OCI-LY7 (cell line): ENCODE measurements at regions not wholly inside any gene's neighbourhood (a gene's known extent, or its start where the extent isn't known, plus 50 kb on each side); places are given as distances from the start of the nearest gene placed in this dataset.

Experiments
- BruUV-seq: library from RNA; stranded (reverse); fragments of 400-500 nt; replicated peaks from 2 replicates; lab custom pipeline; 2021; lab: Mats Ljungman, UMichigan
- CTCF ChIA-PET: fragments of 300-600 bp; sonication (Branson Sonifier 250); formaldehyde crosslinking; loops from one replicate; lab custom pipeline; 2022; ENCODE audit warnings: antibody characterized with exemption; ENCODE audit not compliant: unreplicated experiment; lab: Charles Lee
- POLR2A ChIA-PET: fragments of 300-600 bp; sonication (Branson Sonifier 250); formaldehyde crosslinking; loops from one replicate; lab custom pipeline; 2022; ENCODE audit warnings: antibody characterized with exemption; lab: Charles Lee
- DNase-seq: peaks from one replicate; pipeline ENCODE4 v3.0.0-alpha.2; 2015; ENCODE audit warnings: low spot score
- H2AFZ ChIP-seq: fragments of 200-600 bp; sonication (generic), shearing (Covaris generic); 2 replicates; pipeline ENCODE4 v1.6.1; 2014; ENCODE audit warnings: mild to moderate bottlenecking, antibody characterized with exemption, low read length, moderate library complexity
- H3K27ac ChIP-seq: fragments of 200-600 bp; sonication (generic); 2 replicates; pipeline ENCODE4 v1.5.1; 2014; ENCODE audit warnings: mixed run types, low read depth, mild to moderate bottlenecking, moderate library complexity, low read length, inconsistent platforms; ENCODE audit not compliant: poor library complexity, severe bottlenecking
- H3K36me3 ChIP-seq: fragments of 200-600 bp; sonication (generic); 2 replicates; pipeline ENCODE4 v1.6.1; 2014; ENCODE audit warnings: mild to moderate bottlenecking, antibody characterized with exemption, low read length, moderate library complexity, mixed read lengths; ENCODE audit not compliant: insufficient read depth
- H3K4me1 ChIP-seq: fragments of 200-600 bp; sonication (generic); 2 replicates; pipeline ENCODE4 v1.5.1; 2014; ENCODE audit warnings: mild to moderate bottlenecking, low read length; ENCODE audit not compliant: insufficient read depth, poor library complexity, severe bottlenecking
- H3K4me2 ChIP-seq: fragments of 200-600 bp; sonication (generic); 2 replicates; pipeline ENCODE4 v1.6.1; 2014; ENCODE audit warnings: mild to moderate bottlenecking, low read length
- H3K4me3 ChIP-seq: fragments of 200-600 bp; sonication (generic); 2 replicates; pipeline ENCODE4 v1.5.1; 2014; ENCODE audit warnings: mild to moderate bottlenecking, low read depth, low read length; ENCODE audit not compliant: poor library complexity, severe bottlenecking
- H3K79me2 ChIP-seq: fragments of 200-600 bp; sonication (generic); 2 replicates; pipeline ENCODE4 v1.6.1; 2016; ENCODE audit warnings: low read depth, mild to moderate bottlenecking, low read length, moderate library complexity, mixed read lengths; ENCODE audit not compliant: insufficient read depth
- H3K9me2 ChIP-seq: fragments of 200-600 bp; sonication (generic); 2 replicates; pipeline ENCODE4 v1.6.1; 2016; ENCODE audit warnings: mild to moderate bottlenecking, low read length, mixed read lengths; ENCODE audit not compliant: insufficient read depth
- H3K9me3 ChIP-seq: fragments of 200-600 bp; sonication (generic); 2 replicates; pipeline ENCODE4 v1.6.1; 2014; ENCODE audit warnings: mild to moderate bottlenecking, mixed run types, low read length, mixed read lengths
- H4K20me1 ChIP-seq: fragments of 200-600 bp; sonication (generic); 2 replicates; pipeline ENCODE4 v1.6.1; 2014; ENCODE audit warnings: mild to moderate bottlenecking, antibody characterized with exemption, low read length, moderate library complexity, mixed read lengths; ENCODE audit not compliant: insufficient read depth
- EZH2phosphoT487 ChIP-seq: fragments of 200-600 bp; sonication (generic); IDR thresholded peaks from 2 replicates; pipeline ENCODE4 v1.6.1; 2018; ENCODE audit warnings: low read depth, borderline replicate concordance, mild to moderate bottlenecking, mixed run types, antibody characterized with exemption, low read length, moderate library complexity, mixed read lengths
- intact Hi-C: fragments of 100-400 bp; cut with micrococcal nuclease; formaldehyde crosslinking; loops from one replicate; pipeline ENCODE4 v1.10.0; 2022; ENCODE audit not compliant: unreplicated experiment
- TF ChIP-seq, protein P1 (sequence below): fragments of 200-600 bp; sonication (generic); conservative IDR thresholded peaks from 2 replicates; pipeline ENCODE4 v1.5.1; 2014; ENCODE audit warnings: mild to moderate bottlenecking, antibody characterized with exemption, low read length, moderate library complexity, mixed read lengths

DNA sequence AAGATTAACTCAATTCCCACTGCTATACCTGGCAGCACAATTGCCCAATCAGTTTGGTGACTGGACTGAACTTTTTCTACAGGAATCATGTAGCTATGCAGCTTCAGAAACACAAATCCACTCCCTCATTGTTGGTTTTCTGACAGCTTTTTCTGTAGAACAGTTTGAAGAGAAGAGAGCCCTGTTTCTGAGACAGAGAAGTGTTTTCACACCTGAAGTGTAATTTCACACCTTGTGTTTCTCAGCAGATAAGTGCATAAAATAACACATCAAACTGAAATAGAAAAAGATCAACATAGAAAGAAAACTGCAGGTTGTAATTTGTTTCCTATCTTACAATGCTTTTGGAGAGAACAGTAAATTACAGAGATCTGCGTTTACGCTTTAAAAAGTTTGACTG is 335.6 kb downstream of the SNAPC1 start:
- intact Hi-C loops: no loop called here
- H3K79me2 ChIP-seq: no peaks in the 10 kb centered on the region

DNA sequence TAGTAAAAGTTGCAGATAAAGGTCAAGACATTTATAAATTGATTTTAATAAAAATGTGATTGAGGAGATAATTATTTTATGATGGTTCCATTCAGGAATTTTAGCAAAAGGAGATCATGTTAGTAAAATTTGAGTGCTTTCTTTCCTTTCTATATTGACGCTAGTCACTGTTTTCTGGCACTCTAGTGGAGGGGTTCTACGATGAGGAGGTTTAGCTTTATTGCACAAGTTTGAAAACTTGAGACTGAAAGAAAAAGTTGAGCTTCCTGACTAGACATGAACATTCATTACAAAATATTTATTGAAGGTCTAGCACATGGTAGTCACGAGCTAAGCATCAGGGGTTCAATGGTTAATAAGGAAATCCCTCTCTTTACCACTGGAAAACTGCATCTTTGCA is 336.1 kb downstream of the SNAPC1 start:
- H3K27ac ChIP-seq: no peak overlapping the region
- no peaks in the 10 kb centered on the region for H3K36me3 ChIP-seq
- POLR2A ChIA-PET: interaction anchor here (0.6 to 1.5 kb wide), 5 partner anchors 10 to 208 kb away, joined by 3 to 4 read pairs (median 3); no protein-coding TSS in a partner anchor
- H3K9me3 ChIP-seq: peaks cover 7% of the 10 kb centered on the region; the same call in 1 of the 2 replicates
- no peak for DNase-seq
- BruUV-seq: no TSS peak
- H2AFZ ChIP-seq: no peak overlapping the region
- H4K20me1 ChIP-seq: no peaks in the 10 kb centered on the region
- CTCF ChIA-PET: interaction anchor here (1.1 kb wide), 1 partner anchor 16 kb away, joined by 3 read pairs; no protein-coding TSS in a partner anchor
- H3K9me2 ChIP-seq: no peaks in the 10 kb centered on the region
- H3K4me3 ChIP-seq: no peak overlapping the region
- TF ChIP-seq EZH2phosphoT487: no peak
- TF ChIP-seq, protein P1, sequence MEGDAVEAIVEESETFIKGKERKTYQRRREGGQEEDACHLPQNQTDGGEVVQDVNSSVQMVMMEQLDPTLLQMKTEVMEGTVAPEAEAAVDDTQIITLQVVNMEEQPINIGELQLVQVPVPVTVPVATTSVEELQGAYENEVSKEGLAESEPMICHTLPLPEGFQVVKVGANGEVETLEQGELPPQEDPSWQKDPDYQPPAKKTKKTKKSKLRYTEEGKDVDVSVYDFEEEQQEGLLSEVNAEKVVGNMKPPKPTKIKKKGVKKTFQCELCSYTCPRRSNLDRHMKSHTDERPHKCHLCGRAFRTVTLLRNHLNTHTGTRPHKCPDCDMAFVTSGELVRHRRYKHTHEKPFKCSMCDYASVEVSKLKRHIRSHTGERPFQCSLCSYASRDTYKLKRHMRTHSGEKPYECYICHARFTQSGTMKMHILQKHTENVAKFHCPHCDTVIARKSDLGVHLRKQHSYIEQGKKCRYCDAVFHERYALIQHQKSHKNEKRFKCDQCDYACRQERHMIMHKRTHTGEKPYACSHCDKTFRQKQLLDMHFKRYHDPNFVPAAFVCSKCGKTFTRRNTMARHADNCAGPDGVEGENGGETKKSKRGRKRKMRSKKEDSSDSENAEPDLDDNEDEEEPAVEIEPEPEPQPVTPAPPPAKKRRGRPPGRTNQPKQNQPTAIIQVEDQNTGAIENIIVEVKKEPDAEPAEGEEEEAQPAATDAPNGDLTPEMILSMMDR: no peak
- intact Hi-C loops: no loop called here
- no peaks in the 10 kb centered on the region for H3K4me1 ChIP-seq
- H3K4me2 ChIP-seq: no peak overlapping the region
- H3K79me2 ChIP-seq: no peaks in the 10 kb centered on the region

More for the DNA sequence above, 335.6 kb downstream of the SNAPC1 start:
- H3K9me3 ChIP-seq: peaks cover 7% of the 10 kb centered on the region; the same call in 1 of the 2 replicates
- no peak overlapping the region for H3K27ac ChIP-seq
- BruUV-seq: no TSS peak
- no peak for DNase-seq
- H3K4me2 ChIP-seq: no peak overlapping the region
- no peak overlapping the region for H3K4me3 ChIP-seq
- H4K20me1 ChIP-seq: no peaks in the 10 kb centered on the region
- H3K36me3 ChIP-seq: no peaks in the 10 kb centered on the region
- H3K4me1 ChIP-seq: no peaks in the 10 kb centered on the region
- H2AFZ ChIP-seq: no peak overlapping the region
- CTCF ChIA-PET: interaction anchor here (1.1 to 1.4 kb wide), 2 partner anchors 15 to 173 kb away, joined by 3 read pairs; no protein-coding TSS in a partner anchor
- TF ChIP-seq EZH2phosphoT487: no peak
- TF ChIP-seq, protein P1: no peak
- POLR2A ChIA-PET: interaction anchor here (0.6 to 1.5 kb wide), 8 partner anchors 9 to 207 kb away, joined by 3 to 4 read pairs (median 3); no protein-coding TSS in a partner anchor
- no peaks in the 10 kb centered on the region for H3K9me2 ChIP-seq

DNA sequence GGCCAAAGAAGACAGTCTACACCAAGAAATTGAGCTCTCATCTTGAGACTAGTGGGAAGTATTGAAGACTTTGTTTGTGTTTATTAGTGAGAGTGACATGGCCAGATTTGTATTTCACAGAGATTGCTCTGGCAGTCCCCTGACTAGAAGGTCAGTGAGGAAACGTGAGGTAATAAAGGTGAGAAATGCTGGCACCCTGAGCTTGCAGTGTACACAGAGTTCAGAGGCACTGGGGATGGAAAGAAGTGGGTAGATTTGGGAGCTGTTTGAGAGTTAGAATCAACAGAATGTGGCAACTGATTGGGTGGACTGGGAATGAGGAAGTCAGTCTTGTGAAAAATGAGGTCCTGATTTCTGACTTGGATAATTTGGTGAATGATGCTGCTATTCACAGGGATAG is 336.9 kb downstream of the SNAPC1 start:
- TF ChIP-seq EZH2phosphoT487: no peak
- TF ChIP-seq, protein P1: no peak
- H4K20me1 ChIP-seq: no peaks in the 10 kb centered on the region
- peaks cover 7% of the 10 kb centered on the region; the same call in 1 of the 2 replicates for H3K9me3 ChIP-seq
- intact Hi-C loops: no loop called here
- BruUV-seq: no TSS peak
- POLR2A ChIA-PET: interaction anchor here (0.9 kb wide), 1 partner anchor 21 kb away, joined by 4 read pairs; no protein-coding TSS in a partner anchor
- H3K4me1 ChIP-seq: no peaks in the 10 kb centered on the region
- CTCF ChIA-PET: no interaction called here
- no peak overlapping the region for H3K4me2 ChIP-seq
- no peak overlapping the region for H3K27ac ChIP-seq
- no peak overlapping the region for H3K4me3 ChIP-seq
- no peaks in the 10 kb centered on the region for H3K79me2 ChIP-seq
- DNase-seq: no peak
- no peaks in the 10 kb centered on the region for H3K36me3 ChIP-seq
- no peak overlapping the region for H2AFZ ChIP-seq
- H3K9me2 ChIP-seq: no peaks in the 10 kb centered on the region
